GM23338 (cell line): ENCODE measurements at regions not wholly inside any gene's neighbourhood (a gene's known extent, or its start where the extent isn't known, plus 50 kb on each side); places are given as distances from the start of the nearest gene placed in this dataset.

ENCODE experiments used
- CREB1 ChIP-seq: fragments of 250-450 bp; sonication (Bioruptor Pico); IDR thresholded peaks from 2 replicates; pipeline ENCODE4 v1.5.0; 2020; ENCODE audit warnings: low read depth, mild to moderate bottlenecking, moderate library complexity
- EZH2 ChIP-seq: fragments of 200-600 bp; sonication (generic); IDR thresholded peaks from one replicate; pipeline ENCODE4 v1.8.0; 2017; ENCODE audit warnings: antibody characterized with exemption, mild to moderate bottlenecking, low read depth; ENCODE audit not compliant: unreplicated experiment
- EZH2phosphoT487 ChIP-seq: fragments of 200-600 bp; sonication (generic); IDR thresholded peaks from one replicate; pipeline ENCODE4 v1.8.1; 2018; ENCODE audit warnings: antibody characterized with exemption; ENCODE audit not compliant: unreplicated experiment
- JUNB ChIP-seq: IDR thresholded peaks from one replicate; pipeline ENCODE4 v1.6.1; 2016; ENCODE audit warnings: antibody characterized with exemption; ENCODE audit not compliant: unreplicated experiment
- POLR2AphosphoS5 ChIP-seq: IDR thresholded peaks from 2 replicates; pipeline ENCODE4 v1.6.1; 2016; ENCODE audit warnings: antibody characterized with exemption, low read depth
- TF ChIP-seq, protein P1 (sequence below), 2 experiments: fragments of 200-600 bp in 1 of 2; sonication (generic) in 1 of 2; conservative IDR thresholded peaks; 2 replicates each; pipeline versions ENCODE4 v1.5.1 to v1.6.1; 2016 to 2017; ENCODE audit warnings: antibody characterized with exemption in 2 of 2, low read depth in 2 of 2, mild to moderate bottlenecking in 2 of 2, moderate library complexity in 1 of 2
- TF ChIP-seq, protein P2 (sequence below): IDR thresholded peaks from one replicate; pipeline ENCODE4 v1.6.1; 2018; ENCODE audit warnings: antibody characterized with exemption; ENCODE audit not compliant: unreplicated experiment
- TF ChIP-seq, protein P3 (sequence below): fragments of 250-450 bp; sonication (Bioruptor Pico); IDR thresholded peaks from 2 replicates; pipeline ENCODE4 v1.5.0; 2020; ENCODE audit warnings: mild to moderate bottlenecking, moderate library complexity

DNA sequence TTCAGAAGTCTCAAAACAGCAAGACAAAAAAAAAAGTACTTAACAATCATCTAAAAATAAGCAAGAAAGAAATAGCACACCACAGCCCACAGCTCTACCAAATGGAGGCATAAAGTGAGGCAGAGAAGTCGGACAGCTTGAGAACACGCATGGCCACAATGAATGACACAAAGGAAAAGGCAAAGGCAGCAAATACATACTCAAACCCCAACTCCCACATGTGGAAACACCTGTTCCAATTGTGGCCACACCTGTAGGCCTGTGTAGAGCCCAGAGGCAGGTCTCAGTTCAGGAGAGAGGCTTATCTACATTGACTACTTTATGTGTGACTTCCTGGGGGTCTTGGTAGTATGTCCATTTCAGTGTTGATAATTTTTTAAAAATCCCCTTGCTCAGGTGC lies 543.5 kb downstream of the LMO4 start:
- TF ChIP-seq, protein P1, sequence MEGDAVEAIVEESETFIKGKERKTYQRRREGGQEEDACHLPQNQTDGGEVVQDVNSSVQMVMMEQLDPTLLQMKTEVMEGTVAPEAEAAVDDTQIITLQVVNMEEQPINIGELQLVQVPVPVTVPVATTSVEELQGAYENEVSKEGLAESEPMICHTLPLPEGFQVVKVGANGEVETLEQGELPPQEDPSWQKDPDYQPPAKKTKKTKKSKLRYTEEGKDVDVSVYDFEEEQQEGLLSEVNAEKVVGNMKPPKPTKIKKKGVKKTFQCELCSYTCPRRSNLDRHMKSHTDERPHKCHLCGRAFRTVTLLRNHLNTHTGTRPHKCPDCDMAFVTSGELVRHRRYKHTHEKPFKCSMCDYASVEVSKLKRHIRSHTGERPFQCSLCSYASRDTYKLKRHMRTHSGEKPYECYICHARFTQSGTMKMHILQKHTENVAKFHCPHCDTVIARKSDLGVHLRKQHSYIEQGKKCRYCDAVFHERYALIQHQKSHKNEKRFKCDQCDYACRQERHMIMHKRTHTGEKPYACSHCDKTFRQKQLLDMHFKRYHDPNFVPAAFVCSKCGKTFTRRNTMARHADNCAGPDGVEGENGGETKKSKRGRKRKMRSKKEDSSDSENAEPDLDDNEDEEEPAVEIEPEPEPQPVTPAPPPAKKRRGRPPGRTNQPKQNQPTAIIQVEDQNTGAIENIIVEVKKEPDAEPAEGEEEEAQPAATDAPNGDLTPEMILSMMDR (conservative IDR thresholded peaks at IDR 0.05; ENCODE audit: low read depth in 2 of 2): no peak
- TF ChIP-seq POLR2AphosphoS5: no peak
- TF ChIP-seq EZH2: no peak
- TF ChIP-seq, protein P2, sequence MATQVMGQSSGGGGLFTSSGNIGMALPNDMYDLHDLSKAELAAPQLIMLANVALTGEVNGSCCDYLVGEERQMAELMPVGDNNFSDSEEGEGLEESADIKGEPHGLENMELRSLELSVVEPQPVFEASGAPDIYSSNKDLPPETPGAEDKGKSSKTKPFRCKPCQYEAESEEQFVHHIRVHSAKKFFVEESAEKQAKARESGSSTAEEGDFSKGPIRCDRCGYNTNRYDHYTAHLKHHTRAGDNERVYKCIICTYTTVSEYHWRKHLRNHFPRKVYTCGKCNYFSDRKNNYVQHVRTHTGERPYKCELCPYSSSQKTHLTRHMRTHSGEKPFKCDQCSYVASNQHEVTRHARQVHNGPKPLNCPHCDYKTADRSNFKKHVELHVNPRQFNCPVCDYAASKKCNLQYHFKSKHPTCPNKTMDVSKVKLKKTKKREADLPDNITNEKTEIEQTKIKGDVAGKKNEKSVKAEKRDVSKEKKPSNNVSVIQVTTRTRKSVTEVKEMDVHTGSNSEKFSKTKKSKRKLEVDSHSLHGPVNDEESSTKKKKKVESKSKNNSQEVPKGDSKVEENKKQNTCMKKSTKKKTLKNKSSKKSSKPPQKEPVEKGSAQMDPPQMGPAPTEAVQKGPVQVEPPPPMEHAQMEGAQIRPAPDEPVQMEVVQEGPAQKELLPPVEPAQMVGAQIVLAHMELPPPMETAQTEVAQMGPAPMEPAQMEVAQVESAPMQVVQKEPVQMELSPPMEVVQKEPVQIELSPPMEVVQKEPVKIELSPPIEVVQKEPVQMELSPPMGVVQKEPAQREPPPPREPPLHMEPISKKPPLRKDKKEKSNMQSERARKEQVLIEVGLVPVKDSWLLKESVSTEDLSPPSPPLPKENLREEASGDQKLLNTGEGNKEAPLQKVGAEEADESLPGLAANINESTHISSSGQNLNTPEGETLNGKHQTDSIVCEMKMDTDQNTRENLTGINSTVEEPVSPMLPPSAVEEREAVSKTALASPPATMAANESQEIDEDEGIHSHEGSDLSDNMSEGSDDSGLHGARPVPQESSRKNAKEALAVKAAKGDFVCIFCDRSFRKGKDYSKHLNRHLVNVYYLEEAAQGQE: no peak
- TF ChIP-seq EZH2phosphoT487: no peak
- TF ChIP-seq, protein P3, sequence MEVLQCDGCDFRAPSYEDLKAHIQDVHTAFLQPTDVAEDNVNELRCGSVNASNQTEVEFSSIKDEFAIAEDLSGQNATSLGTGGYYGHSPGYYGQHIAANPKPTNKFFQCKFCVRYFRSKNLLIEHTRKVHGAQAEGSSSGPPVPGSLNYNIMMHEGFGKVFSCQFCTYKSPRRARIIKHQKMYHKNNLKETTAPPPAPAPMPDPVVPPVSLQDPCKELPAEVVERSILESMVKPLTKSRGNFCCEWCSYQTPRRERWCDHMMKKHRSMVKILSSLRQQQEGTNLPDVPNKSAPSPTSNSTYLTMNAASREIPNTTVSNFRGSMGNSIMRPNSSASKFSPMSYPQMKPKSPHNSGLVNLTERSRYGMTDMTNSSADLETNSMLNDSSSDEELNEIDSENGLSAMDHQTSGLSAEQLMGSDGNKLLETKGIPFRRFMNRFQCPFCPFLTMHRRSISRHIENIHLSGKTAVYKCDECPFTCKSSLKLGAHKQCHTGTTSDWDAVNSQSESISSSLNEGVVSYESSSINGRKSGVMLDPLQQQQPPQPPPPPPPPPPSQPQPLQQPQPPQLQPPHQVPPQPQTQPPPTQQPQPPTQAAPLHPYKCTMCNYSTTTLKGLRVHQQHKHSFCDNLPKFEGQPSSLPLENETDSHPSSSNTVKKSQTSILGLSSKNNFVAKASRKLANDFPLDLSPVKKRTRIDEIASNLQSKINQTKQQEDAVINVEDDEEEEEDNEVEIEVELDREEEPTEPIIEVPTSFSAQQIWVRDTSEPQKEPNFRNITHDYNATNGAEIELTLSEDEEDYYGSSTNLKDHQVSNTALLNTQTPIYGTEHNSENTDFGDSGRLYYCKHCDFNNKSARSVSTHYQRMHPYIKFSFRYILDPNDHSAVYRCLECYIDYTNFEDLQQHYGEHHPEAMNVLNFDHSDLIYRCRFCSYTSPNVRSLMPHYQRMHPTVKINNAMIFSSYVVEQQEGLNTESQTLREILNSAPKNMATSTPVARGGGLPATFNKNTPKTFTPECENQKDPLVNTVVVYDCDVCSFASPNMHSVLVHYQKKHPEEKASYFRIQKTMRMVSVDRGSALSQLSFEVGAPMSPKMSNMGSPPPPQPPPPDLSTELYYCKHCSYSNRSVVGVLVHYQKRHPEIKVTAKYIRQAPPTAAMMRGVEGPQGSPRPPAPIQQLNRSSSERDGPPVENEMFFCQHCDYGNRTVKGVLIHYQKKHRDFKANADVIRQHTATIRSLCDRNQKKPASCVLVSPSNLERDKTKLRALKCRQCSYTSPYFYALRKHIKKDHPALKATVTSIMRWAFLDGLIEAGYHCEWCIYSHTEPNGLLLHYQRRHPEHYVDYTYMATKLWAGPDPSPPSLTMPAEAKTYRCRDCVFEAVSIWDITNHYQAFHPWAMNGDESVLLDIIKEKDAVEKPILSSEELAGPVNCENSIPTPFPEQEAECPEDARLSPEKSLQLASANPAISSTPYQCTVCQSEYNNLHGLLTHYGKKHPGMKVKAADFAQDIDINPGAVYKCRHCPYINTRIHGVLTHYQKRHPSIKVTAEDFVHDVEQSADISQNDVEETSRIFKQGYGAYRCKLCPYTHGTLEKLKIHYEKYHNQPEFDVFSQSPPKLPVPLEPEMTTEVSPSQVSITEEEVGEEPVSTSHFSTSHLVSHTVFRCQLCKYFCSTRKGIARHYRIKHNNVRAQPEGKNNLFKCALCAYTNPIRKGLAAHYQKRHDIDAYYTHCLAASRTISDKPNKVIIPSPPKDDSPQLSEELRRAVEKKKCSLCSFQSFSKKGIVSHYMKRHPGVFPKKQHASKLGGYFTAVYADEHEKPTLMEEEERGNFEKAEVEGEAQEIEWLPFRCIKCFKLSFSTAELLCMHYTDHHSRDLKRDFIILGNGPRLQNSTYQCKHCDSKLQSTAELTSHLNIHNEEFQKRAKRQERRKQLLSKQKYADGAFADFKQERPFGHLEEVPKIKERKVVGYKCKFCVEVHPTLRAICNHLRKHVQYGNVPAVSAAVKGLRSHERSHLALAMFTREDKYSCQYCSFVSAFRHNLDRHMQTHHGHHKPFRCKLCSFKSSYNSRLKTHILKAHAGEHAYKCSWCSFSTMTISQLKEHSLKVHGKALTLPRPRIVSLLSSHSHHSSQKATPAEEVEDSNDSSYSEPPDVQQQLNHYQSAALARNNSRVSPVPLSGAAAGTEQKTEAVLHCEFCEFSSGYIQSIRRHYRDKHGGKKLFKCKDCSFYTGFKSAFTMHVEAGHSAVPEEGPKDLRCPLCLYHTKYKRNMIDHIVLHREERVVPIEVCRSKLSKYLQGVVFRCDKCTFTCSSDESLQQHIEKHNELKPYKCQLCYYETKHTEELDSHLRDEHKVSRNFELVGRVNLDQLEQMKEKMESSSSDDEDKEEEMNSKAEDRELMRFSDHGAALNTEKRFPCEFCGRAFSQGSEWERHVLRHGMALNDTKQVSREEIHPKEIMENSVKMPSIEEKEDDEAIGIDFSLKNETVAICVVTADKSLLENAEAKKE (CRISPR knock-in tag): no peak
- no peak for TF ChIP-seq CREB1 (CRISPR knock-in tag)
- no peak for TF ChIP-seq JUNB
